ENCODE measurements at regions not wholly inside any gene's neighbourhood (a gene's known extent, or its start where the extent isn't known, plus 50 kb on each side); places are given as distances from the start of the nearest gene placed in this dataset.
"Not testable (repeated sequence)": the region's sequence is repeated elsewhere in the genome, so short reads cannot be mapped to it uniquely, and the experiment has no call there.

DNA sequence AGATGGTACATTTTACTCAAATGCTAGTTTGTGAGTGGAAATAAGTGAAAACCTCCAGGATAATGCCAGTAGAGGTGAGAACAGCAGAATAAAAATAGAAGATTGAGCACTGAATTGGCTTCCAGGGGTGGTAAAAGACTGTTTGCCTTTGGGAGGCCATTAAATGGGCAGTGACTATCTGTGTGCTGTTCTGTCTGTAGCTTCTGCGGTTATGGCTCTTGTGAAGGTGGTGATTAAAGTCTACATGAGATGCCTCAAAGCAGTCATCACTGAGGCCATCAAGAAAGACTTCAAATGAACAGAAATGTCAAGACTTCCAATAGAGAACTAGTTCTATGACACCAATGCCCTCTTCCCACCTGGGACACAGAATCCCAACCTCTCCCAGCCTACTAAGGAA is 108.8 kb downstream of the EFHB start:
- peaks cover 8% of the 10 kb centered on the region for H3K9me3 Mint-ChIP-seq
- ATAC-seq (ENCODE audit: low read depth) (no peak), DNase-seq (ENCODE audit: low spot score in 2 of 2) (no peak)
- no peak overlapping the region for H3K27ac Mint-ChIP-seq
- no peaks in the 10 kb centered on the region for H3K36me3 Mint-ChIP-seq
- H3K4me3 Mint-ChIP-seq, result no peak overlapping the region
- H3K4me1 Mint-ChIP-seq, result no peaks in the 10 kb centered on the region
- peaks cover 1% of the 10 kb centered on the region for H3K27me3 Mint-ChIP-seq

DNA sequence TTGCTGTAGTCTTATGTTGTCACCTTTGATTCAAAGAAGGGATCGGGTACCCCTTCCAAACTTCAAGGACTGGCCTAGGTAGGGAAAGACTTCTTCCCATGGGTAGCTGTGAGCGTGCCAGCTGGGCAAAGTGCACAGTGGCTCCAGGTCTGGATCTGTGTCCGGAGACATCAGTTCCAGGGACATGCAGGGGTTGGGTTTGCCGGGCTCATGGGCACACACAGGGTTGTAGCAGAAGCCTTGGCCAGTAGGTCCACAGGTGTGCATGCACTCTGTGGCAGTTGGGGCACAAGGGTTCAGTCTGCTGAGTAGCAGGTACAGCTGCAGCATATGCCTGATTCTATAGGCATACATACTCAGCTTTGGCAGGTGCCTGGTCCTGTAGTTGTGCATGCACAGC is 111.2 kb downstream of the EFHB start:
- Mint-ChIP-seq H3K27me3 (peaks cover 1% of the 10 kb centered on the region), H3K36me3 (no peaks in the 10 kb centered on the region), H3K27ac (no peak overlapping the region), H3K4me1 (no peaks in the 10 kb centered on the region), H3K9me3 (peaks cover 8% of the 10 kb centered on the region), H3K4me3 (no peak overlapping the region)
- ATAC-seq (ENCODE audit: low read depth) (no peak), DNase-seq (ENCODE audit: low spot score in 2 of 2) (no peak)

DNA sequence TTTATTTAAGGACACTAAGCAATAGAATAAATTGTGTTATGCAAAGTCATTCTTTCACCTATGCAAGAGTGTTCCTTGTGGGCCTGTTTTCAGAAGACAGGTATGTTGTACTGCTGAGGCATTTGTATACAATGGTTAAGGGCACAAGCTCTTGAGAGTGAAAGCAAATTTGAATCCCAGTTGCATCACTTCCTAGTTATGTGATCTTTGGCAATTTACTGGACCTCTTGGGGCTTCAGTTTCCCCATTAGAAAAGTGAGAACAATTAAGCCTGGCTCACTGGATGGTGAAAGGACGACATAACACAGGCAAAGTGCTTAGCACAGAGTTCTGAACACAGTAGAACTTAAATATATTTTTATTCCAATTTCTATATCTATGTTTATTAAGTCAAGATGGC is 117.4 kb downstream of the EFHB start:
- DNase-seq (ENCODE audit: low spot score in 2 of 2), result no peak
- no peak overlapping the region for H3K27ac Mint-ChIP-seq
- H3K9me3 Mint-ChIP-seq, result peaks cover 2% of the 10 kb centered on the region
- no peaks in the 10 kb centered on the region for H3K36me3 Mint-ChIP-seq
- H3K4me1 Mint-ChIP-seq, result no peaks in the 10 kb centered on the region
- no peaks in the 10 kb centered on the region for H3K27me3 Mint-ChIP-seq
- no peak for ATAC-seq (ENCODE audit: low read depth)
- no peak overlapping the region for H3K4me3 Mint-ChIP-seq

- Mint-ChIP-seq H3K27ac (no peak overlapping the region), H3K4me1 (no peaks in the 10 kb centered on the region), H3K36me3 (no peaks in the 10 kb centered on the region), H3K4me3 (no peak overlapping the region), H3K27me3 (no peaks in the 10 kb centered on the region), H3K9me3 (no peaks in the 10 kb centered on the region)
- no peak for DNase-seq (ENCODE audit: low spot score in 2 of 2)
- no peak for ATAC-seq (ENCODE audit: low read depth)
Measured at GRCh38 chr3:19815805-19816204, 118.2 kb downstream of the EFHB start.

DNA sequence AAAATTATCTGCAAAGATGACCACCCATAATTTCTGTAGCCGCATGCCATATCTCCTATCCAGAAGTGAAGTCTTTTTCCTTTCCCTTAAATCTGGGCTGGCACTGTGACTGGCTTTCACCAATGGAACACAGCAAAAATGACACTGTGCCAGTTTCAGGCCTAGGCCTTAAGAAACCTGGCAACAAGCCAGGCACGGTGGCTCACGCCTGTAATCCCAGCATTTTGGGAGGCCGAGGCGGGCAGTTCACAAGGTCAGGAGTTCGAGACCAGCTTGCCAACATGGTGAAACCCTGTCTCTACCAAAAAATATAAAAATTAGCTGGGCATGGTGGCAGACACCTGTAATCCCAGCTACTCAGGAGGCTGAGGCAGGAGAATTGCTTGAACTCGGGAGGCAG is 120.3 kb downstream of the EFHB start:
- H3K27ac Mint-ChIP-seq; H3K4me3 Mint-ChIP-seq; ATAC-seq (ENCODE audit: low read depth): not testable (repeated sequence)

DNA sequence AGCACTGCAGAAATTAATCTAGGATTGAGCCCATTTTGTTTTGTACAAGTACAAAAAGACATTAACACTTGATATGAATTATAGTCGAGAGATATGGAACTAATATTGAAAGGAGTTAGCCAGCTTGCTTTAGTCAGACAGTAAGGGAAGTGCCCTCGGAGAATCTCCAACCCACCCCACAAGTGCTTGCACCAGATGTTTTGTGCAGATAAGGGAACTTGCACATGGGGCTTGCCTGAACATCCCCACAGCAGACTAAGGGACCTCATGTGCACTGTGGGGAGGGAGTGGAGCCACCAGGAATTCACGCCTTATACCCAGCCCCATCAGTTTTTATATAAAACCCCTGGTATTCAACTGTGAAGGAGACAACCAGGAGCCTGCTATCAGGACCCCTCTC is 122.3 kb downstream of the EFHB start:
- Mint-ChIP-seq H3K4me1 (peaks cover 3% of the 10 kb centered on the region), H3K9me3 (no peaks in the 10 kb centered on the region), H3K27me3 (no peaks in the 10 kb centered on the region), H3K4me3 (no peak overlapping the region), H3K36me3 (no peaks in the 10 kb centered on the region), H3K27ac (no peak overlapping the region)
- no peak for DNase-seq (ENCODE audit: low spot score in 2 of 2)
- ATAC-seq (ENCODE audit: low read depth), result no peak

More for the DNA sequence above, 120.3 kb downstream of the EFHB start:
- not testable (repeated sequence) for H3K9me3 Mint-ChIP-seq; DNase-seq (ENCODE audit: low spot score in 2 of 2); H3K36me3 Mint-ChIP-seq; H3K27me3 Mint-ChIP-seq; H3K4me1 Mint-ChIP-seq

DNA sequence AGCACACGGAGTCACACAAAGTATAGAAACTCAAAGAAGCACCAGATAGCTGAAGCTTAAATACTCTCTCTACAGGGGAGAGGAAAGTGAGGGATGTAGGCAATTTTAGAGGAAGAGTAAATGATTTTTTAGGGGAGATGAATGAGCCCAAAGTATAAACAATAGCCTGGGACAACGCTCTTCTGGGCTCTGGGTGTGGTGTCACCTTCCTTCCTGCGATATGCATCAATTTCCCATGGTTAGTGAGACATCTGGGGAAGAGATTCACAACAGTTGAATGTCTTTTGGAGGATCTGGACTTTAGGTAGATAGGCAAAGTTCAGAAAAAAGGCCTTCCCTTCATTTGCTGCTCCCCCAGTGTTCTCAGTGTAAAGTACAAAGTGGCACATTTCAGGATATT is 125.2 kb downstream of the EFHB start:
- H3K9me3 Mint-ChIP-seq, result no peaks in the 10 kb centered on the region
- no peak for ATAC-seq (ENCODE audit: low read depth)
- no peak for DNase-seq (ENCODE audit: low spot score in 2 of 2)
- H3K36me3 Mint-ChIP-seq, result no peaks in the 10 kb centered on the region
- H3K27ac Mint-ChIP-seq, result no peak overlapping the region
- H3K4me3 Mint-ChIP-seq, result no peak overlapping the region
- H3K27me3 Mint-ChIP-seq, result no peaks in the 10 kb centered on the region
- peaks cover 3% of the 10 kb centered on the region for H3K4me1 Mint-ChIP-seq

GRCh38 chr3:19799887-19800286 is 134.1 kb downstream of the EFHB start:
- H3K9me3 Mint-ChIP-seq, result peaks cover 12% of the 10 kb centered on the region
- H3K4me3 Mint-ChIP-seq, result no peak overlapping the region
- no peak for DNase-seq (ENCODE audit: low spot score in 2 of 2)
- peaks cover 2% of the 10 kb centered on the region for H3K27me3 Mint-ChIP-seq
- peaks cover 5% of the 10 kb centered on the region for H3K36me3 Mint-ChIP-seq
- no peak overlapping the region for H3K27ac Mint-ChIP-seq
- ATAC-seq (ENCODE audit: low read depth), result no peak
- H3K4me1 Mint-ChIP-seq, result peaks cover 4% of the 10 kb centered on the region

DNA sequence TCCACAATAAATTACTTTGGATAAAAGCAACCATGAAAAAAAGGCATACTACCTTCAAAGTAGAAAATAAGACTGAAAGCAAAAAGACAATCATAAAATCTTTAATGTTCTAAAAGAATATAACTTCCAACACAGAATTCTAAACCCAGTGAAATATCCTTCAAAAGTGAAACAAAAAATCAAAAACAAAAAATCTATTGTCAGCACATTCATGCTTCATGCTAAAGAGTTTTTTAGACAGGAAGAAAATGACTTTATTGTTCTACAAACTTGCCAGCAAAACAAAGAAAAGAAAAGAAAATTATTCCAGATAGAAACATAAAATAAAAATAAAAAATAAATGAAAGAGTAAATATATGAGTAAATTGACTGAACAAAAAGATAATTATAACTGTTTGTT is 134.9 kb downstream of the EFHB start:
- Mint-ChIP-seq H3K27me3 (peaks cover 2% of the 10 kb centered on the region), H3K4me1 (peaks cover 4% of the 10 kb centered on the region), H3K27ac (no peak overlapping the region), H3K9me3 (peaks cover 12% of the 10 kb centered on the region), H3K36me3 (peaks cover 5% of the 10 kb centered on the region), H3K4me3 (no peak overlapping the region)
- DNase-seq (ENCODE audit: low spot score in 2 of 2), result no peak
- no peak for ATAC-seq (ENCODE audit: low read depth)

- H3K27me3 Mint-ChIP-seq, result peaks cover 2% of the 10 kb centered on the region
- ATAC-seq (ENCODE audit: low read depth) (no peak), DNase-seq (ENCODE audit: low spot score in 2 of 2) (no peak)
- no peak overlapping the region for H3K4me3 Mint-ChIP-seq
- H3K4me1 Mint-ChIP-seq, result peaks cover 4% of the 10 kb centered on the region
- H3K9me3 Mint-ChIP-seq, result peaks cover 12% of the 10 kb centered on the region
- H3K27ac Mint-ChIP-seq, result no peak overlapping the region
- peaks cover 5% of the 10 kb centered on the region for H3K36me3 Mint-ChIP-seq
Measured at GRCh38 chr3:19798324-19798723, 135.7 kb downstream of the EFHB start.

- ATAC-seq (ENCODE audit: low read depth), result no peak
- DNase-seq (ENCODE audit: low spot score in 2 of 2), result no peak
- H3K27ac Mint-ChIP-seq, result no peak overlapping the region
Measured at GRCh38 chr3:19792388-19792787, 141.6 kb downstream of the EFHB start.

GRCh38 chr3:19775765-19776164 is 158.3 kb downstream of the EFHB start:
- no peaks in the 10 kb centered on the region for H3K4me1 Mint-ChIP-seq
- no peak for DNase-seq (ENCODE audit: low spot score in 2 of 2)
- H3K4me3 Mint-ChIP-seq, result no peak overlapping the region
- no peaks in the 10 kb centered on the region for H3K9me3 Mint-ChIP-seq
- no peaks in the 10 kb centered on the region for H3K27me3 Mint-ChIP-seq
- H3K36me3 Mint-ChIP-seq, result no peaks in the 10 kb centered on the region
- ATAC-seq (ENCODE audit: low read depth), result no peak
- H3K27ac Mint-ChIP-seq, result no peak overlapping the region

More at GRCh38 chr3:19792388-19792787, 141.6 kb downstream of the EFHB start:
- Mint-ChIP-seq H3K4me3 (no peak overlapping the region), H3K27me3 (peaks cover 3% of the 10 kb centered on the region), H3K4me1 (no peaks in the 10 kb centered on the region), H3K9me3 (no peaks in the 10 kb centered on the region), H3K36me3 (no peaks in the 10 kb centered on the region)

DNA sequence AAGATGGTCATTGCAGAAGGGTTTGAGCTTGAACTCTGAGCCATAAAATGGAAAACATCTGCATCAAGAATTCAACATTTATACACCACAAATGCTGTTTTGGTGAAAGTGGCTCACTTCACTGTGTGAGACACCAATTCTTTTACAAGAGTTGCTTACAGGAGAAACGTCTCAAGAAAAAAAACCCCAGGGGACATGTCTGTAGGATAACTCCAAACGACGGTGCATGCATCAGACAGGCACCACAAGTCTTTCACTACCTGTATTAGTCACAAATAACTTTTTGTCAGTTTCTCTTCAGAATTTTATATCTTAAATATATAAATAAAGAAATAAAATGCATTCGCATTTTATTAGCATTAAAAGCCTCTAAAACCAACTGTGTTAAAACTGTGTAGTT is 164.3 kb downstream of the EFHB start:
- Mint-ChIP-seq H3K27ac (no peak overlapping the region), H3K4me3 (no peak overlapping the region), H3K36me3 (no peaks in the 10 kb centered on the region), H3K9me3 (no peaks in the 10 kb centered on the region), H3K27me3 (no peaks in the 10 kb centered on the region), H3K4me1 (no peaks in the 10 kb centered on the region)
- ATAC-seq (ENCODE audit: low read depth) (no peak), DNase-seq (ENCODE audit: low spot score in 2 of 2) (no peak)

DNA sequence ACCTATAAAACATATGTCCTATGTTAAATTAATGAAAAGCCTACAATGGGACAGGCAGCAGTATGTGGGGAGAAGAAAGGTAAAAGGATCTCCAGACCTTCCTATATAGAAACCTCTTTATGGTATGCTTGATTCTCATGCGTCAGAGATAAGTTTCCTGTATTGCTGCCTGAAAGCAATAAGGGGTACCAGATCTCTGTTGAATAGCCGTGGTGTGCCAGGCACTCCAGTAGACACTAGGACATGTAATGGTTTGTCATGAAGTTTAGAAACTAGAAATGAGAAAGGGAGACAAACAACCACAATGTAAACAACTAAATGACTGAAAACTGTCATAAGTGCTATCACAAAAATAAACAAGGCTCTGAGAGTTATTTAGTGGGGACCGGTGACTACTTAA is 168.1 kb downstream of the EFHB start:
- no peaks in the 10 kb centered on the region for H3K36me3 Mint-ChIP-seq
- no peak overlapping the region for H3K27ac Mint-ChIP-seq
- H3K4me3 Mint-ChIP-seq, result no peak overlapping the region
- ATAC-seq (ENCODE audit: low read depth) (no peak), DNase-seq (ENCODE audit: low spot score in 2 of 2) (no peak)
- no peaks in the 10 kb centered on the region for H3K4me1 Mint-ChIP-seq
- H3K9me3 Mint-ChIP-seq, result peaks cover 5% of the 10 kb centered on the region
- no peaks in the 10 kb centered on the region for H3K27me3 Mint-ChIP-seq

DNA sequence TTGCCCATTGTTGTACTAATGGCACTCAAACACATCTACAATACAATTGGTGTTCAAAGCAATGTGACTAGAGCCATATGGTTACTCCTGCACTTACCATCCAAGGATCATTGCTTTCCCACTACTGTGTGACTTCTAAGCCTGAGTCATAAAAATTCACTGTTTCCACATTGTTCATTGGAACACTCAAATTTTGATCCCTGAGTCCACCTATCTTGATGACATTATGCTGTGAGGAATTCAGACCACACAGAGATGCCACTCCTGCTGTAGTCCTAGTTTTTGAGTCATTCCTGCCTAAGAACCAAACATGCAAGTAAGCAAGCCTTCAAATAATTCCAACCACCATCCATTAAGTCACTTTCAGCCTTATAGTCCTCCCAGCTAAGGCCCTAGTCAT is 176.2 kb downstream of the EFHB start:
- Mint-ChIP-seq H3K36me3 (peaks cover 2% of the 10 kb centered on the region), H3K4me1 (no peaks in the 10 kb centered on the region), H3K9me3 (peaks cover 8% of the 10 kb centered on the region), H3K27me3 (peaks cover 2% of the 10 kb centered on the region), H3K4me3 (no peak overlapping the region), H3K27ac (no peak overlapping the region)
- ATAC-seq (ENCODE audit: low read depth) (no peak), DNase-seq (ENCODE audit: low spot score in 2 of 2) (no peak)

All from memory B cell (primary cell).